GM20000 (cell line): ENCODE measurements at regions not wholly inside any gene's neighbourhood (a gene's known extent, or its start where the extent isn't known, plus 50 kb on each side); places are given as distances from the start of the nearest gene placed in this dataset.

Source experiments
- DNase-seq: peaks from one replicate; pipeline ENCODE4 v3.0.0; 2012; ENCODE audit warnings: low spot score
- CTCF ChIP-seq: IDR thresholded peaks from 2 replicates; pipeline ENCODE4 v1.5.1; 2012; ENCODE audit warnings: mild to moderate bottlenecking, control low read depth; ENCODE audit errors: extremely low read depth, missing control alignments

DNA sequence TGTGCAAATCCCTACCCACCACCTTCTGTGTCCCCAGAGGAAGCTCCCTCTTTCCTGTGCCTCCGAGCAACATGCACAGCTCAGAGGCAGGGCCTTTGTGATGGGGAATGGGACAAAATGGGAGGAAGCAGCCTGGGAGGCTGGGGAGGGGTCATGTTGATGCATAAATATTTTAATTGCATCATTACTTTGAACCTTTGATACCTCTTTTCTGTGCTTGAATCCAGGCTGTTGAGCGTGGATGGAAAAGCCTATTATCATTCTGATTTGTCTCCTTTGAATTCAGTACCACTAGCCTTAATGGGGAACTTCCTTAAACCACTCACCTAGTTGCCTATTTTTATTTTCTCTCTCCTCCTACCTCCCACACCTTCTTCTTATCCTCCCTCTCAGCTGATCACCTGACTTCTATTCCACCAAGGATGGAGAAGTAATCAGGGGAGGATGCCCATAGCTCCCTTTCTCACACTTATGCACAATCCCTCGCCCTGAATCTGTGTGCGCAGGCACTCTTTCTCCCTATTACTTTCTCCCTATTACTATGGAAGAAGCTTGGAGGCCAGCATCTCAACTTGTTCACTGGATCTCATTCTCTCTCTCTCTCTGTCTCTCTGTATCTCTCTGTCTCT lies 78.5 kb downstream of the SEC61G start:
- no peak for TF ChIP-seq CTCF
- no peak for DNase-seq

- no peak for DNase-seq
- TF ChIP-seq CTCF, result no peak
Observed at GRCh38 chr7:54679490-54679817, 79.6 kb downstream of the SEC61G start.

- TF ChIP-seq CTCF, result no peak
- no peak for DNase-seq
Observed at GRCh38 chr7:54678763-54679489, 80.1 kb downstream of the SEC61G start.

- no peak for DNase-seq
Observed at GRCh38 chr7:54674891-54675290, 84.1 kb downstream of the SEC61G start.

DNA sequence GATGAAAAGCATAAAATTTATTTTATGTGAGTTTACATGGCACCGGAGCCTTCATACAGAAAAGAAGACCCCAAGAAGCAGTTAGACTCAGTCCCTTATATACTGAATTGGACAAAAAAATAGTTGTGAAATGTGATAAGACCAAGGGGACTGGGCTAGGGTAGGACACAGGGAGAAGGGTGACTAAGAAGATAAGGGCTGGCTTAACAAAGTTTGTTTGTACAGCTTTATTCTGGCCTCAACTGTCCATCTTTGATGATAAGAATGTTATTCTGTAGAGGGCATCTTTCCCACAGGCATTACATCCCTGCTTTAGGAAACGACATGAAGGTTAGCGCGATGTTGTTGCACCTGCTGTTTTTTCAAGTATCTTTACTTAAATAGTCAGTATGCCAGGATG lies 86.5 kb downstream of the SEC61G start:
- no peak for DNase-seq
- TF ChIP-seq CTCF, result no peak

More at GRCh38 chr7:54674891-54675290, 84.1 kb downstream of the SEC61G start:
- no peak for TF ChIP-seq CTCF

DNA sequence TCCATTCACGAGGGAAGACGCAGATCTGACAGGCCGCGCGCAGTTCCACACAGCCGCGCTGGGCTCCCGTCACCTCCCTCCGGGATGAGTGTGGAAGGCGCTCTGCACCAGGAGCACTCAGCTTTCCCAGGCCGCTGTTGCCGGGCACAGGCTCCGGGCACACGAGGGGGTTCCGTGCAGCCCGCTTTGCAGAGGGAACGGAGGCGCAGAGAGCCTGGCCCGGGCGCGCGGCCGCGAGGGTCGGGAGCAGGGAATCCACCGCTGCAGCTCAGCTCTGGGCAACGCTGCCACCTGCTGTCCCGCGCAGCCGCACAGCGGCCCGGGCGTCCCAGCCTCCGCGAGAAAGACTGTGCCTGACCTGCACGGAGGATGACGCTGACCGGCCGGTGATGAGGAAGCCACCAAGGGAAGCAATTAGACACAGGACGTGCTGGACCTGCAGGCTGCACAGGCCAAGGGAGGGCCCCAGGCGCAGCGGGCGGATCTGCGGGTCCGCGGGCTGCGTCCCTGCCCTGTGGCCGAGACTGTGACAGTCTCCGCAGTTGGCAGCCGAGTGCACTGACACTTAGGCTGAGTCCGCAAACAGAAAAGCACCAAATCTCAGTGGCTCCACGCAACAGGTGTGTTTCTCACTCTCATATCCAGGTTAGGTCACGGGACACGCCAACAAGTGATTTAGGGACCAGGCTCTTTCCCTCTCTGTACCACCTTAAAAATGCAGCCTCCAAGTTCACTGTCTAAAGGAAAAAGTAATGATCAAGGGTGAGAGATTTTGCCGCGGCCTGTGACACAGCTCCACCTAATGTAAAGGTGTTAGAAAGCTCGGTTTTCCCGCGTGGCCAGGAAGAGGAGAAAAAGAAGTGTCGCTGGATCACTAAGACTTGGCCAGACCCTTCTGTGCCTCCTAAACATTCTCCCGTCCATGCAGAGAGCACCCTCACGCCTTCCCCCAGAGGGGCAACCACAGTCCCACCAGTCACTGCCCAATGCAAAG lies 94.5 kb downstream of the SEC61G start:
- peak; percentile 65 for DNase-seq

More for the DNA sequence above, 94.5 kb downstream of the SEC61G start:
- TF ChIP-seq CTCF, result peak; percentile 38
